ENCODE measurements at regions not wholly inside any gene's neighbourhood (a gene's known extent, or its start where the extent isn't known, plus 50 kb on each side); places are given as distances from the start of the nearest gene placed in this dataset.

DNA sequence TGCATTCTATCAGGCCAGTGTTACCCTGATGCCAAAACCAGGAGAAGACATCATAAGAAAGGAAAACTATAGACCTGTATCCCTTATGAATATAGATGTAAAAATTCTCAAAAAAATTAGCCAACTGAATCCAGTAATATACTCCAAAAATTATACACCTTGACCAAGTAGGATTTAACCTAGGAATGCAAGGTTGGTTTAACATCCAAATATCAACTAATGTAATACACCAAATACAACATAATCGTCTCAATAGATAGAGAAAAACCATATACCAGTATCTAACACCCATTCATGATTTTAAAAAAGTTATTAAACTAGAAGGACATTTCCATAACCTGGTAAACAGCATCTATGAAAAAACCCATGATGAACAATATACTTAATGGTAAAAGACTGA lies 56.5 kb upstream of the SELENOK start:
- TF ChIP-seq CTCF (IDR thresholded peaks at IDR 0.05) = no peak
- no peak for TF ChIP-seq ZFX (IDR thresholded peaks at IDR 0.05; ENCODE audit: borderline replicate concordance)

Data from 22Rv1 (cell line).